GM12878 (cell line): ENCODE measurements at regions not wholly inside any gene's neighbourhood (a gene's known extent, or its start where the extent isn't known, plus 50 kb on each side); places are given as distances from the start of the nearest gene placed in this dataset.

ENCODE experiments used
- ATAC-seq: fragments of 200-7000 bp; cut with Tn5 transposase; 3 replicates; pipeline ENCODE4 v1.9.1; 2020; ENCODE audit warnings: mild to moderate bottlenecking, moderate library complexity
- BruUV-seq: library from RNA; stranded (reverse); fragments of 400-500 nt; replicated peaks from 2 replicates; lab custom pipeline; 2021; lab: Mats Ljungman, UMichigan
- CTCF ChIA-PET: fragments of 300-600 bp; sonication (Branson Sonifier 250); formaldehyde crosslinking; extraction: SDS; loops from one replicate; lab custom pipeline; 2021; ENCODE audit warnings: inconsistent platforms; lab: Yijun Ruan, JAX
- POLR2A ChIA-PET: fragments of 350-600 bp; formaldehyde crosslinking; extraction: SDS; loops from one replicate; lab custom pipeline; 2021; ENCODE audit warnings: inconsistent platforms; lab: Charles Lee
- RAD21 ChIA-PET: fragments of 300-600 bp; sonication (Branson Sonifier 250); formaldehyde crosslinking; loops from one replicate; lab custom pipeline; 2023; ENCODE audit warnings: antibody characterized with exemption; ENCODE audit not compliant: unreplicated experiment; lab: Charles Lee
- SMC1A ChIA-PET: fragments of 300-600 bp; sonication (Branson Sonifier 250); formaldehyde crosslinking; loops from one replicate; lab custom pipeline; 2023; ENCODE audit not compliant: unreplicated experiment, uncharacterized antibody; lab: Charles Lee
- DNase-seq: peaks from one replicate; pipeline ENCODE4 v3.0.0-alpha.2; 2011; ENCODE audit warnings: low read depth, low spot score
- FAIRE-seq: peaks from 3 replicates; lab custom pipeline; 2011; peaks lifted over from hg19 to GRCh38; lab: Jason Lieb, UNC
- H2AFZ ChIP-seq: 2 replicates; pipeline ENCODE4 v1.6.0; 2011; ENCODE audit warnings: low read depth, low read length, control low read depth; ENCODE audit not compliant: control insufficient read depth
- H3K27ac ChIP-seq: 2 replicates; pipeline ENCODE4 v1.5.1; 2011; ENCODE audit warnings: control low read depth; ENCODE audit not compliant: control insufficient read depth, insufficient read depth
- H3K27me3 ChIP-seq, 2 experiments: replicated peaks in 1 of 2; 2 replicates each; pipeline versions ENCODE4 v1.6.0 to v1.6.1; 2011; ENCODE audit warnings: low read length in 1 of 2; ENCODE audit not compliant: control insufficient read depth in 2 of 2, insufficient read depth in 2 of 2
- H3K36me3 ChIP-seq, 2 experiments: 2 replicates each; pipeline ENCODE4 v1.5.1; 2011; ENCODE audit warnings: low read length in 1 of 2; ENCODE audit not compliant: control insufficient read depth in 2 of 2, insufficient read depth in 2 of 2
- H3K4me1 ChIP-seq: 2 replicates; pipeline ENCODE4 v1.6.1; 2011; ENCODE audit warnings: mild to moderate bottlenecking, low read length, moderate library complexity, mixed read lengths; ENCODE audit not compliant: control insufficient read depth, insufficient read depth
- H3K4me2 ChIP-seq: 2 replicates; pipeline ENCODE4 v1.6.0; 2011; ENCODE audit warnings: control low read depth; ENCODE audit not compliant: control insufficient read depth, insufficient read depth
- H3K4me3 ChIP-seq: fragments of 200-600 bp; sonication (generic); 2 replicates; pipeline ENCODE4 v1.5.1; 2016
- H3K79me2 ChIP-seq: 2 replicates; pipeline ENCODE4 v1.6.0; 2011; ENCODE audit warnings: low read length; ENCODE audit not compliant: control insufficient read depth, insufficient read depth
- H3K9ac ChIP-seq: 2 replicates; pipeline ENCODE4 v1.8.0; 2011; ENCODE audit warnings: low read length, control low read depth, mixed read lengths; ENCODE audit not compliant: control insufficient read depth, insufficient read depth
- H3K9me3 ChIP-seq: replicated peaks from 3 replicates; pipeline ENCODE4 v1.5.1; 2011; ENCODE audit warnings: mild to moderate bottlenecking, low read length; ENCODE audit not compliant: control insufficient read depth, insufficient read depth
- H4K20me1 ChIP-seq: 2 replicates; pipeline ENCODE4 v1.6.0; 2011; ENCODE audit not compliant: control insufficient read depth, insufficient read depth
- BMI1 ChIP-seq: fragments of 450-650 bp; IDR thresholded peaks from 2 replicates; pipeline ENCODE4 v1.6.1; 2016; ENCODE audit warnings: mild to moderate bottlenecking, moderate library complexity, borderline replicate concordance
- BRCA1 ChIP-seq: IDR thresholded peaks from 2 replicates; pipeline ENCODE4 v1.6.1; 2011; ENCODE audit warnings: low read depth, low read length, improper control_type of control experiment
- DPF2 ChIP-seq: fragments of 450-650 bp; IDR thresholded peaks from 2 replicates; pipeline ENCODE4 v1.6.1; 2017; ENCODE audit warnings: mild to moderate bottlenecking
- GATAD2B ChIP-seq: fragments of 450-650 bp; conservative IDR thresholded peaks from 2 replicates; pipeline ENCODE4 v1.6.1; 2017; ENCODE audit warnings: low read depth, mild to moderate bottlenecking, moderate library complexity
- IKZF1 ChIP-seq: fragments of 450-650 bp; conservative IDR thresholded peaks from 2 replicates; pipeline ENCODE4 v1.6.1; 2017; ENCODE audit warnings: antibody characterized with exemption, mild to moderate bottlenecking
- MEF2A ChIP-seq: IDR thresholded peaks from 2 replicates; pipeline ENCODE4 v1.6.1; 2011; ENCODE audit warnings: low read depth, mild to moderate bottlenecking, low read length, moderate library complexity; ENCODE audit not compliant: insufficient read depth
- MTA3 ChIP-seq: IDR thresholded peaks from 2 replicates; pipeline ENCODE4 v1.6.1; 2012; ENCODE audit warnings: low read length, inconsistent platforms, borderline replicate concordance
- MYB ChIP-seq: fragments of 150-350 bp; IDR thresholded peaks from 2 replicates; pipeline ENCODE4 v1.6.1; 2014; ENCODE audit warnings: mild to moderate bottlenecking, low read depth, low read length, borderline replicate concordance
- NR2C2 ChIP-seq: IDR thresholded peaks from 2 replicates; pipeline ENCODE4 v1.6.1; 2011; ENCODE audit warnings: borderline replicate concordance, low read depth; ENCODE audit not compliant: control insufficient read depth, insufficient read length
- NRF1 ChIP-seq: conservative IDR thresholded peaks from 2 replicates; pipeline ENCODE4 v1.6.1; 2011; ENCODE audit warnings: mild to moderate bottlenecking, low read depth, low read length, improper control_type of control experiment
- RB1 ChIP-seq: fragments of 450-650 bp; formaldehyde crosslinking; IDR thresholded peaks from 2 replicates; pipeline ENCODE4 v1.6.1; 2017; ENCODE audit warnings: mild to moderate bottlenecking, borderline replicate concordance
- RBBP5 ChIP-seq: fragments of 200-600 bp; sonication (generic); conservative IDR thresholded peaks from 2 replicates; pipeline ENCODE4 v1.6.1; 2016
- SIX5 ChIP-seq: IDR thresholded peaks from 2 replicates; pipeline ENCODE4 v1.6.1; 2011; ENCODE audit warnings: mild to moderate bottlenecking, low read depth, low read length, moderate library complexity; ENCODE audit not compliant: severe bottlenecking
- STAT3 ChIP-seq: IDR thresholded peaks from 2 replicates; pipeline ENCODE4 v1.6.1; 2011; ENCODE audit warnings: low read depth, low read length, improper control_type of control experiment
- TCF12 ChIP-seq: IDR thresholded peaks from 2 replicates; pipeline ENCODE4 v1.6.1; 2011; ENCODE audit warnings: low read depth, mild to moderate bottlenecking, low read length
- ZNF384 ChIP-seq: IDR thresholded peaks from 2 replicates; pipeline ENCODE4 v1.6.1; 2012; ENCODE audit warnings: low read depth, mild to moderate bottlenecking, low read length, improper control_type of control experiment, borderline replicate concordance
- WGBS: methylation state at CpG from one replicate; pipeline ENCODE4 v1.1.6; 2016; ENCODE audit warnings: low lambda C conversion rate; ENCODE audit not compliant: insufficient replicate concordance, insufficient coverage; ENCODE audit errors: missing lambda C conversion rate; 5-methylcytosine and 5-hydroxymethylcytosine counted together
- in situ Hi-C: fragments of 300-500 bp; cut with MboI; formaldehyde crosslinking; loops from 9 replicates; pipeline ENCODE4 v1.14.3; 2018; ENCODE audit warnings: mixed read lengths
- intact Hi-C: fragments of 100-400 bp; cut with micrococcal nuclease; formaldehyde crosslinking; loops from one replicate; pipeline ENCODE4 v1.14.2; 2022; ENCODE audit not compliant: unreplicated experiment
- TF ChIP-seq, protein P1 (sequence below): fragments of 450-650 bp; IDR thresholded peaks from 2 replicates; pipeline ENCODE4 v1.6.1; 2016; ENCODE audit warnings: mild to moderate bottlenecking
- TF ChIP-seq, protein P2 (sequence below): IDR thresholded peaks from 2 replicates; pipeline ENCODE4 v1.6.1; 2011; ENCODE audit warnings: low read depth, mild to moderate bottlenecking, low read length, moderate library complexity, borderline replicate concordance; ENCODE audit errors: extremely low read depth
- TF ChIP-seq, protein P3 (sequence below): IDR thresholded peaks from 2 replicates; pipeline ENCODE4 v1.6.1; 2012; ENCODE audit warnings: improper control_type of control experiment, low read depth, low read length; ENCODE audit not compliant: insufficient replicate concordance

DNA sequence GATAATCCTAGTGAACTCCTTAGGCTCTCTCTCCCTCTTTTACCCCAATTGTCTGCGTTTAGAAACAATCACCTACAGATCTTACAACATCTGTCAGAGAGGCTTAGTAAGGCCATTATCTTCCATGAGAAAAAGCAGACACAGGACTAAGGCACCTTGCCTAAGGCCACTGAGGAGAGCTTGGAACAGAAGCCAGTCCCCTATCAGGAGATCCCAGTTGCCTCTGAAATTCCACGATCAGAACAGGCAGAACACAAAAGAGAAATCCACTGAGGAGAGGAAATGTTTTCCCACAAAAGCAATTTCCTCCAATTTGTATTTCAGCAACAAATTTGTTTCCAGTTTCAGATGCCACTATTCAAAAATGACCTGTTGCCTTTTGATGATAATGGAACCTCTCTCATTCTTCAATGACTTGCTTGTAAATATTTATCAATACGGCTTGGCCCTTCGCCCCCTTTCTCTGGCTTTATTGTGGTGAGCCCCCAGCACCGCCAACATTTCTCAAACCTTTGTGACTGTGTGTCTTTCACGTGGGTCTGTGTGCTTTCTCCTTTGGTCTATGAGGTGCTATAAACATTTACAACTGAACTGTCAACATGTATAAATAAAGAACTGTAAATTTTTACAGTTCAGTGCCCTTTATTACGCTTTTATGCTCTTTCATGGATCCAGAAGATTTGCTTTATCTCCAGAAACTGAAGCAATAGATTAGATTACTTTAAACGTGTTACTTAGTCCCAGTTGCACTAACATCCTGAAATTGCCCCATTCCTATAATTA lies 187.8 kb upstream of the PHACTR1 start:
- 22% methylated on average over 8 of the region's 8 CpGs for WGBS
- no peak for DNase-seq
- no peaks in the 10 kb centered on the region for H4K20me1 ChIP-seq
- no peaks in the 10 kb centered on the region for H3K4me1 ChIP-seq
- no peak overlapping the region for H3K9ac ChIP-seq
- no peaks in the 10 kb centered on the region for H3K36me3 ChIP-seq
- peaks cover 4% of the 10 kb centered on the region; the same call in 1 of the 3 replicates for H3K9me3 ChIP-seq
- no peak for FAIRE-seq
- H2AFZ ChIP-seq: no peak overlapping the region
- ChIA-PET CTCF (no interaction called here), RAD21 (interaction anchor here (0.6 kb wide), 1 partner anchor 73 kb away, joined by 3 read pairs; no protein-coding TSS in a partner anchor), SMC1A (no interaction called here), POLR2A (no interaction called here)
- no peaks in the 10 kb centered on the region for H3K27me3 ChIP-seq
- in situ Hi-C loops: no loop called here
- H3K27ac ChIP-seq: no peak overlapping the region
- intact Hi-C loops: no loop called here
- BruUV-seq: no TSS peak
- H3K4me2 ChIP-seq: no peak overlapping the region
- no peak for ATAC-seq
- no peaks in the 10 kb centered on the region for H3K79me2 ChIP-seq
- H3K4me3 ChIP-seq: no peak overlapping the region
- TF ChIP-seq, protein P1, sequence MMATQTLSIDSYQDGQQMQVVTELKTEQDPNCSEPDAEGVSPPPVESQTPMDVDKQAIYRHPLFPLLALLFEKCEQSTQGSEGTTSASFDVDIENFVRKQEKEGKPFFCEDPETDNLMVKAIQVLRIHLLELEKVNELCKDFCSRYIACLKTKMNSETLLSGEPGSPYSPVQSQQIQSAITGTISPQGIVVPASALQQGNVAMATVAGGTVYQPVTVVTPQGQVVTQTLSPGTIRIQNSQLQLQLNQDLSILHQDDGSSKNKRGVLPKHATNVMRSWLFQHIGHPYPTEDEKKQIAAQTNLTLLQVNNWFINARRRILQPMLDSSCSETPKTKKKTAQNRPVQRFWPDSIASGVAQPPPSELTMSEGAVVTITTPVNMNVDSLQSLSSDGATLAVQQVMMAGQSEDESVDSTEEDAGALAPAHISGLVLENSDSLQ: no peak
- no peak for TF ChIP-seq NR2C2
- no peak for TF ChIP-seq RB1
- TF ChIP-seq, protein P2, sequence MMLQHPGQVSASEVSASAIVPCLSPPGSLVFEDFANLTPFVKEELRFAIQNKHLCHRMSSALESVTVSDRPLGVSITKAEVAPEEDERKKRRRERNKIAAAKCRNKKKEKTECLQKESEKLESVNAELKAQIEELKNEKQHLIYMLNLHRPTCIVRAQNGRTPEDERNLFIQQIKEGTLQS: no peak
- no peak for TF ChIP-seq MEF2A
- no peak for TF ChIP-seq MTA3
- no peak for TF ChIP-seq ZNF384
- no peak for TF ChIP-seq RBBP5
- no peak for TF ChIP-seq TCF12
- TF ChIP-seq NRF1: no peak
- no peak for TF ChIP-seq SIX5
- TF ChIP-seq IKZF1: no peak
- TF ChIP-seq MYB: no peak
- no peak for TF ChIP-seq BMI1
- TF ChIP-seq STAT3: no peak
- TF ChIP-seq DPF2: no peak
- TF ChIP-seq, protein P3, sequence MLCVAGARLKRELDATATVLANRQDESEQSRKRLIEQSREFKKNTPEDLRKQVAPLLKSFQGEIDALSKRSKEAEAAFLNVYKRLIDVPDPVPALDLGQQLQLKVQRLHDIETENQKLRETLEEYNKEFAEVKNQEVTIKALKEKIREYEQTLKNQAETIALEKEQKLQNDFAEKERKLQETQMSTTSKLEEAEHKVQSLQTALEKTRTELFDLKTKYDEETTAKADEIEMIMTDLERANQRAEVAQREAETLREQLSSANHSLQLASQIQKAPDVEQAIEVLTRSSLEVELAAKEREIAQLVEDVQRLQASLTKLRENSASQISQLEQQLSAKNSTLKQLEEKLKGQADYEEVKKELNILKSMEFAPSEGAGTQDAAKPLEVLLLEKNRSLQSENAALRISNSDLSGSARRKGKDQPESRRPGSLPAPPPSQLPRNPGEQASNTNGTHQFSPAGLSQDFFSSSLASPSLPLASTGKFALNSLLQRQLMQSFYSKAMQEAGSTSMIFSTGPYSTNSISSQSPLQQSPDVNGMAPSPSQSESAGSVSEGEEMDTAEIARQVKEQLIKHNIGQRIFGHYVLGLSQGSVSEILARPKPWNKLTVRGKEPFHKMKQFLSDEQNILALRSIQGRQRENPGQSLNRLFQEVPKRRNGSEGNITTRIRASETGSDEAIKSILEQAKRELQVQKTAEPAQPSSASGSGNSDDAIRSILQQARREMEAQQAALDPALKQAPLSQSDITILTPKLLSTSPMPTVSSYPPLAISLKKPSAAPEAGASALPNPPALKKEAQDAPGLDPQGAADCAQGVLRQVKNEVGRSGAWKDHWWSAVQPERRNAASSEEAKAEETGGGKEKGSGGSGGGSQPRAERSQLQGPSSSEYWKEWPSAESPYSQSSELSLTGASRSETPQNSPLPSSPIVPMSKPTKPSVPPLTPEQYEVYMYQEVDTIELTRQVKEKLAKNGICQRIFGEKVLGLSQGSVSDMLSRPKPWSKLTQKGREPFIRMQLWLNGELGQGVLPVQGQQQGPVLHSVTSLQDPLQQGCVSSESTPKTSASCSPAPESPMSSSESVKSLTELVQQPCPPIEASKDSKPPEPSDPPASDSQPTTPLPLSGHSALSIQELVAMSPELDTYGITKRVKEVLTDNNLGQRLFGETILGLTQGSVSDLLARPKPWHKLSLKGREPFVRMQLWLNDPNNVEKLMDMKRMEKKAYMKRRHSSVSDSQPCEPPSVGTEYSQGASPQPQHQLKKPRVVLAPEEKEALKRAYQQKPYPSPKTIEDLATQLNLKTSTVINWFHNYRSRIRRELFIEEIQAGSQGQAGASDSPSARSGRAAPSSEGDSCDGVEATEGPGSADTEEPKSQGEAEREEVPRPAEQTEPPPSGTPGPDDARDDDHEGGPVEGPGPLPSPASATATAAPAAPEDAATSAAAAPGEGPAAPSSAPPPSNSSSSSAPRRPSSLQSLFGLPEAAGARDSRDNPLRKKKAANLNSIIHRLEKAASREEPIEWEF: no peak
- TF ChIP-seq BRCA1: no peak
- TF ChIP-seq GATAD2B: no peak
